Hepatocyte (in vitro differentiated cells): ENCODE measurements at regions not wholly inside any gene's neighbourhood (a gene's known extent, or its start where the extent isn't known, plus 50 kb on each side); places are given as distances from the start of the nearest gene placed in this dataset.

Experiments
- DNase-seq: peaks from one replicate; pipeline ENCODE4 v3.0.0-alpha.2; 2016; ENCODE audit warnings: low spot score
- H2AFZ ChIP-seq: fragments of 200-600 bp; sonication (generic); 2 replicates; pipeline ENCODE4 v1.6.0; 2016; ENCODE audit warnings: antibody characterized with exemption, mild to moderate bottlenecking
- H3K27ac ChIP-seq: fragments of 200-600 bp; sonication (generic); 2 replicates; pipeline ENCODE4 v1.5.1; 2016; ENCODE audit warnings: mild to moderate bottlenecking
- H3K27me3 ChIP-seq: fragments of 200-600 bp; sonication (generic); 2 replicates; pipeline ENCODE4 v1.6.1; 2016
- H3K36me3 ChIP-seq: fragments of 200-600 bp; sonication (generic); replicated peaks from 2 replicates; pipeline ENCODE4 v1.5.1; 2016; ENCODE audit warnings: low read depth; ENCODE audit not compliant: insufficient read depth
- H3K4me1 ChIP-seq: fragments of 200-600 bp; sonication (generic); 2 replicates; pipeline ENCODE4 v1.5.1; 2016; ENCODE audit warnings: mild to moderate bottlenecking, moderate library complexity; ENCODE audit not compliant: insufficient read depth
- H3K4me2 ChIP-seq: fragments of 200-600 bp; sonication (generic); 2 replicates; pipeline ENCODE4 v1.6.0; 2016
- H3K4me3 ChIP-seq: fragments of 200-600 bp; sonication (generic); 2 replicates; pipeline ENCODE4 v1.5.1; 2016; ENCODE audit warnings: mild to moderate bottlenecking
- H3K79me2 ChIP-seq: fragments of 200-600 bp; sonication (generic); 2 replicates; pipeline ENCODE4 v1.6.0; 2017; ENCODE audit warnings: mild to moderate bottlenecking
- H3K9me2 ChIP-seq: fragments of 200-600 bp; sonication (generic); replicated peaks from 2 replicates; pipeline ENCODE4 v1.6.0; 2017; ENCODE audit warnings: mild to moderate bottlenecking; ENCODE audit not compliant: insufficient read depth
- H3K9me3 ChIP-seq: fragments of 200-600 bp; sonication (generic); 2 replicates; pipeline ENCODE4 v1.5.1; 2016; ENCODE audit warnings: low read depth, mild to moderate bottlenecking
- H4K20me1 ChIP-seq: fragments of 200-600 bp; sonication (generic); 2 replicates; pipeline ENCODE4 v1.6.0; 2016; ENCODE audit warnings: mild to moderate bottlenecking; ENCODE audit not compliant: insufficient read depth, poor library complexity, severe bottlenecking
- CTCF ChIP-seq: fragments of 200-600 bp; sonication (generic); IDR thresholded peaks from 2 replicates; pipeline ENCODE4 v1.5.1; 2016; ENCODE audit warnings: antibody characterized with exemption, mild to moderate bottlenecking; ENCODE audit not compliant: poor library complexity
- EZH2 ChIP-seq: fragments of 200-600 bp; sonication (generic); IDR thresholded peaks from 2 replicates; pipeline ENCODE4 v1.6.1; 2016; ENCODE audit warnings: antibody characterized with exemption, mild to moderate bottlenecking, borderline replicate concordance
- EZH2phosphoT487 ChIP-seq: fragments of 200-600 bp; sonication (generic); IDR thresholded peaks from one replicate; pipeline ENCODE4 v1.6.1; 2018; ENCODE audit warnings: antibody characterized with exemption, mild to moderate bottlenecking, low read depth, moderate library complexity; ENCODE audit not compliant: unreplicated experiment, severe bottlenecking
- WGBS: methylation state at CpG from one replicate; pipeline ENCODE4 v1.1.6; 2016; ENCODE audit warnings: low lambda C conversion rate; ENCODE audit errors: missing lambda C conversion rate; 5-methylcytosine and 5-hydroxymethylcytosine counted together

- Histone ChIP-seq H4K20me1 (no peaks in the 10 kb centered on the region), H3K4me1 (no peaks in the 10 kb centered on the region), H3K27ac (no peak overlapping the region), H3K4me3 (no peak overlapping the region), H3K36me3 (no peaks in the 10 kb centered on the region), H3K27me3 (peaks cover 8% of the 10 kb centered on the region), H2AFZ (no peak overlapping the region), H3K9me2 (no peaks in the 10 kb centered on the region), H3K9me3 (no peaks in the 10 kb centered on the region), H3K4me2 (no peak overlapping the region), H3K79me2 (no peaks in the 10 kb centered on the region)
- WGBS: 92% methylated on average over 1 of the region's 1 CpG
- DNase-seq: no peak
- no peak for TF ChIP-seq EZH2phosphoT487
- TF ChIP-seq EZH2: no peak
- TF ChIP-seq CTCF: no peak
Observed at GRCh38 chr13:111984349-111984748, 82.6 kb upstream of the SOX1 start.

GRCh38 chr13:111990362-111990761, 76.6 kb upstream of the SOX1 start:
- Histone ChIP-seq H3K27me3 (no peaks in the 10 kb centered on the region), H2AFZ (no peak overlapping the region), H4K20me1 (no peaks in the 10 kb centered on the region), H3K27ac (no peak overlapping the region), H3K9me3 (no peaks in the 10 kb centered on the region), H3K4me1 (no peaks in the 10 kb centered on the region), H3K4me3 (no peak overlapping the region), H3K79me2 (no peaks in the 10 kb centered on the region), H3K9me2 (no peaks in the 10 kb centered on the region), H3K4me2 (no peak overlapping the region), H3K36me3 (no peaks in the 10 kb centered on the region)
- DNase-seq: no peak
- WGBS: 82% methylated on average over 1 of the region's 1 CpG
- no peak for TF ChIP-seq EZH2

GRCh38 chr13:111992911-111993310, 74.0 kb upstream of the SOX1 start:
- Histone ChIP-seq H3K9me3 (no peaks in the 10 kb centered on the region), H3K36me3 (no peaks in the 10 kb centered on the region), H3K27ac (no peak overlapping the region), H3K4me3 (no peak overlapping the region), H3K4me1 (no peaks in the 10 kb centered on the region), H3K27me3 (peaks cover 4% of the 10 kb centered on the region), H3K79me2 (no peaks in the 10 kb centered on the region), H2AFZ (no peak overlapping the region), H3K9me2 (no peaks in the 10 kb centered on the region), H3K4me2 (no peak overlapping the region), H4K20me1 (no peaks in the 10 kb centered on the region)
- TF ChIP-seq EZH2phosphoT487: no peak
- TF ChIP-seq EZH2: no peak
- no peak for TF ChIP-seq CTCF
- DNase-seq: no peak

- H3K9me3 ChIP-seq: no peaks in the 10 kb centered on the region
- no peaks in the 10 kb centered on the region for H3K9me2 ChIP-seq
- TF ChIP-seq EZH2 (no peak), CTCF (no peak), EZH2phosphoT487 (no peak)
- H3K4me3 ChIP-seq: no peak overlapping the region
- peaks cover 4% of the 10 kb centered on the region for H3K27me3 ChIP-seq
- no peak overlapping the region for H3K4me2 ChIP-seq
- DNase-seq: no peak
- no peaks in the 10 kb centered on the region for H3K4me1 ChIP-seq
- 50% methylated on average over 3 of the region's 3 CpGs for WGBS
- H3K36me3 ChIP-seq: no peaks in the 10 kb centered on the region
- no peaks in the 10 kb centered on the region for H4K20me1 ChIP-seq
- no peak overlapping the region for H3K27ac ChIP-seq
- H2AFZ ChIP-seq: no peak overlapping the region
- H3K79me2 ChIP-seq: no peaks in the 10 kb centered on the region
Observed at GRCh38 chr13:111993691-111994090, 73.3 kb upstream of the SOX1 start.
